Activated CD8-positive, alpha-beta T cell treated with anti-CD3 and anti-CD28 coated beads for 36 hours (primary cell): ENCODE measurements at regions not wholly inside any gene's neighbourhood (a gene's known extent, or its start where the extent isn't known, plus 50 kb on each side); places are given as distances from the start of the nearest gene placed in this dataset.

Source experiments
- ATAC-seq: fragments of 200-7000 bp; cut with Tn5 transposase; one replicate; pipeline ENCODE4 v1.10.0; 2021; ENCODE audit warnings: mild to moderate bottlenecking, moderate library complexity
- CTCF ChIA-PET: fragments of 350-600 bp; sonication (Branson Sonifier 250); formaldehyde crosslinking; loops from one replicate; lab custom pipeline; 2021; ENCODE audit warnings: antibody characterized with exemption; lab: Charles Lee
- POLR2A ChIA-PET: fragments of 350-600 bp; sonication (Branson Sonifier 250); formaldehyde crosslinking; loops from one replicate; lab custom pipeline; 2021; ENCODE audit warnings: antibody characterized with exemption; lab: Charles Lee
- DNase-seq: peaks from one replicate; pipeline ENCODE4 v3.0.0-alpha.2; 2020
- H3K27ac Mint-ChIP-seq: one replicate; pipeline ENCODE4 v1.8.0; 2021; ENCODE audit warnings: mild to moderate bottlenecking, mixed read lengths
- H3K27me3 Mint-ChIP-seq: one replicate; pipeline ENCODE4 v1.8.0; 2021; ENCODE audit warnings: mixed read lengths
- H3K36me3 Mint-ChIP-seq: one replicate; pipeline ENCODE4 v1.8.0; 2021; ENCODE audit warnings: low read depth, mixed read lengths
- H3K4me1 Mint-ChIP-seq: one replicate; pipeline ENCODE4 v1.8.0; 2021; ENCODE audit warnings: low read depth, mixed read lengths
- H3K4me3 Mint-ChIP-seq: one replicate; pipeline ENCODE4 v1.8.0; 2021; ENCODE audit warnings: mild to moderate bottlenecking, moderate library complexity, mixed read lengths
- H3K9me3 Mint-ChIP-seq: one replicate; pipeline ENCODE4 v1.8.0; 2021; ENCODE audit warnings: mixed read lengths
- intact Hi-C: fragments of 100-400 bp; cut with micrococcal nuclease; formaldehyde crosslinking; loops from one replicate; pipeline ENCODE4 v1.10.0; 2022
- TF ChIP-seq, protein P1 (sequence below): fragments of 200-600 bp; IDR thresholded peaks from one replicate; pipeline ENCODE4 v1.8.0; 2022; ENCODE audit warnings: antibody characterized with exemption, mild to moderate bottlenecking

DNA sequence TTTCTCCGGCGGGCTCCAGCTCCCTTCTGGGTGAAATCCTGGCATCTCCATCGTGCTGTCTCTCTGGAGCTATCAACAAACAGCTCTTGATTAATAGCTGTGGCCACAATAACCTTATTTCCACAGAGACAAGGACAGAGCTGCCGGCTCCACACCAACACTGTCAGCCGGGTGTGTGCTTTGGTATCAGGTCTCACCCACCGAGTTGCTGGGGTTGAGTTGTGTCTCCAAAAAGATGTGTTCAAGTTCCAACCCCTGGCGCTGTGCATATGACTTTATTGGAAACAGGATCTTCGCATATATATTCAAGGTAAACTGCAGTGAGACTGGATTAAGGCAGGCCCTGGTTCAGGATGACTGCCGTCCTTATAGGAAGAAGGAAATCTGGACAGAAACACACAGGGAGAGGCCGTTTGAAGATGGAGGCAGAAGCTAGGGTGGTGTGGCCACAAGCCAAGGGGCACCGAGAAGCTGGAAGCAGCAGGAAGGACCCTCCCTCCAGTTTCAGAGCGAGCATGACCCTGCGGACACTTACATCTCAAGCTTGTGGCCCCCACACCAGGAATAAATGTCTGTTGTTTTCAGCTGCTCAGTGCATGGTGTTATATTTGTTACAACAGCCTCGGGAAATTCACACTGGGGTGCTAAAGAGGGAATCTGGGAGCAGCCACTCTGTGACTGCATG is 88.4 kb upstream of the TMPRSS2 start:
- Mint-ChIP-seq H3K4me1 (no peaks in the 10 kb centered on the region), H3K4me3 (no peak overlapping the region), H3K9me3 (no peaks in the 10 kb centered on the region), H3K27ac (no peak overlapping the region), H3K27me3 (no peaks in the 10 kb centered on the region), H3K36me3 (no peaks in the 10 kb centered on the region)
- ChIA-PET CTCF (no interaction called here), POLR2A (no interaction called here)
- no peak for DNase-seq
- no peak for ATAC-seq
- TF ChIP-seq, protein P1, sequence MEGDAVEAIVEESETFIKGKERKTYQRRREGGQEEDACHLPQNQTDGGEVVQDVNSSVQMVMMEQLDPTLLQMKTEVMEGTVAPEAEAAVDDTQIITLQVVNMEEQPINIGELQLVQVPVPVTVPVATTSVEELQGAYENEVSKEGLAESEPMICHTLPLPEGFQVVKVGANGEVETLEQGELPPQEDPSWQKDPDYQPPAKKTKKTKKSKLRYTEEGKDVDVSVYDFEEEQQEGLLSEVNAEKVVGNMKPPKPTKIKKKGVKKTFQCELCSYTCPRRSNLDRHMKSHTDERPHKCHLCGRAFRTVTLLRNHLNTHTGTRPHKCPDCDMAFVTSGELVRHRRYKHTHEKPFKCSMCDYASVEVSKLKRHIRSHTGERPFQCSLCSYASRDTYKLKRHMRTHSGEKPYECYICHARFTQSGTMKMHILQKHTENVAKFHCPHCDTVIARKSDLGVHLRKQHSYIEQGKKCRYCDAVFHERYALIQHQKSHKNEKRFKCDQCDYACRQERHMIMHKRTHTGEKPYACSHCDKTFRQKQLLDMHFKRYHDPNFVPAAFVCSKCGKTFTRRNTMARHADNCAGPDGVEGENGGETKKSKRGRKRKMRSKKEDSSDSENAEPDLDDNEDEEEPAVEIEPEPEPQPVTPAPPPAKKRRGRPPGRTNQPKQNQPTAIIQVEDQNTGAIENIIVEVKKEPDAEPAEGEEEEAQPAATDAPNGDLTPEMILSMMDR = no peak
- intact Hi-C loops = no loop called here

DNA sequence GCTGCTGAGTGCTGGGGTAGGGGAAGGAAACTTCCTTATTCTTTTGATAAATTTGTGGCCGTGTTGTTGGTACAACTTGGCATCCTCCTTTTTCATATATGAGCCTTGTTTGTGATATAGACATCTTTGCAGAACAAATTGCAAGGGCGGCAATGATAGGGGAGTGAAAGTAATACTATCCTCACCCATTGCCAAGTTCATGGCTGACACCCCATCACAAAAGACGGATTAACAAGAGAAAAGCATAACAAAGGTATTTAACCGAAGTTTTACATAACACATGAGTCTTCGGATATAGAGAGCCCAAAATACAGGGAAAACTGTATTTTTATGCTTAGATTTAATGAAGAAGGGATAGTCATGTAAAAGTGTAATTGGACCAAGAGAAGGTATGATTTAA is 86.3 kb upstream of the TMPRSS2 start:
- POLR2A ChIA-PET = no interaction called here
- CTCF ChIA-PET = interaction anchor here (1.1 kb wide), 1 partner anchor 311 kb away, joined by 3 read pairs; no protein-coding TSS in a partner anchor
- TF ChIP-seq, protein P1 = no peak
- DNase-seq (no peak), ATAC-seq (no peak)
- H3K27me3 Mint-ChIP-seq = no peaks in the 10 kb centered on the region
- no peak overlapping the region for H3K4me3 Mint-ChIP-seq
- no peaks in the 10 kb centered on the region for H3K4me1 Mint-ChIP-seq
- no peaks in the 10 kb centered on the region for H3K36me3 Mint-ChIP-seq
- intact Hi-C loops = no loop called here
- no peak overlapping the region for H3K27ac Mint-ChIP-seq
- H3K9me3 Mint-ChIP-seq = no peaks in the 10 kb centered on the region

DNA sequence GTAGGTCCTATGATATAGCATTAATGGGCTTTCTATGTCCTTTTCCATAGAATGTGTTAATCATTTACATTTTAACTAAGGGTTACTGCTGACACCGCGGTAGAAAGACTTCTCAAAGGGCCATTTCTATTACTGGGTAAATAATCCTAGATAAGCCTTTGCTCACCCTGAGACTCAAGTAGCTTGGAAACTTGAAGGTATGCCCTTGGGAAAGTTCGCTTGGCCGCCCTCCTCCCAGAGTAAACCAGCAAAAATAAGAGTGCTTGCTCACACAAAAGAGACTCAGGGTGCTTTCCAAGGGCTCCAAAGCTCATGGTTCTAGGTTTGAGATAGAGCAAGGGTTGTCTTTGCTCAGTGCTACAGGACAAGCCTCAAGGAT is 85.8 kb upstream of the TMPRSS2 start:
- H3K4me1 Mint-ChIP-seq = no peaks in the 10 kb centered on the region
- no peaks in the 10 kb centered on the region for H3K36me3 Mint-ChIP-seq
- no peak overlapping the region for H3K27ac Mint-ChIP-seq
- no peaks in the 10 kb centered on the region for H3K9me3 Mint-ChIP-seq
- DNase-seq (no peak), ATAC-seq (no peak)
- no peak overlapping the region for H3K4me3 Mint-ChIP-seq
- POLR2A ChIA-PET = no interaction called here
- TF ChIP-seq, protein P1 = no peak
- CTCF ChIA-PET = interaction anchor here (1.1 kb wide), 1 partner anchor 310 kb away, joined by 3 read pairs; no protein-coding TSS in a partner anchor
- intact Hi-C loops = no loop called here
- H3K27me3 Mint-ChIP-seq = no peaks in the 10 kb centered on the region

DNA sequence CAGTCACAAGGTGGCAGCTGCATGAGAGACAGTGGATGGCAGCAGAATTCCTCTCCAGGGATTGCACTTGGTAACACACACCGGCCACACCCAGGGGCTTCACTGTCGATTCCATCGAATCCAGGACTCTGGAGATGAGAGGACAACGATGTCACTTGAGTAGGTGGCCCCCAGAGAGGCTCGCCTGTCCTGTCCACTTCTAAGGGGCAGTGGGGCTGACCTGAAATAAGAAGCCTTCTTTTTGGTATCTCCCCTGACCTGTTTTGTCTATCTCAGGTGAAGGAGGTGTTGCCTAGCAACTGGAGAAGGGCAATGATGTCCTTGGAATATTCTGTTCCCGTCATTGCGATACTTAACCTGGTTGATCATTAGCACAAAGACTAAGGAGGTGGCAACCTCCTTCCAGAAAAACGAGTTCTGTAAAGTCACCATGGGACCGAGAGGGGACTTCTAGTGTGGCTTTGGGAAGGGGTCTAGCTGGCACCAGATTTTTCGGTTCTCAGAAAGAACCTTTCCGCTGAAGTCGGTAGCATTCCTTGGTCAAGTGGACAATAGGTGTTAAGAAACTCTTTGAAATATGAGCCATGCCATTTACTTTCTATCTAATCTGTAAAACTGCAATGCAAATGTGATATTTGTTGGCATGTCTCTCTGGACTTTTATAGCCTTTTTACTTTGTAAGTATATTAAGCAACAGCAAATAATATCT is 85.2 kb upstream of the TMPRSS2 start:
- Mint-ChIP-seq H3K36me3 (no peaks in the 10 kb centered on the region), H3K4me1 (no peaks in the 10 kb centered on the region), H3K4me3 (no peak overlapping the region), H3K27me3 (no peaks in the 10 kb centered on the region), H3K9me3 (peaks cover 1% of the 10 kb centered on the region), H3K27ac (no peak overlapping the region)
- POLR2A ChIA-PET = no interaction called here
- TF ChIP-seq, protein P1 = no peak
- no peak for DNase-seq
- CTCF ChIA-PET = no interaction called here
- ATAC-seq = no peak
- intact Hi-C loops = no loop called here

DNA sequence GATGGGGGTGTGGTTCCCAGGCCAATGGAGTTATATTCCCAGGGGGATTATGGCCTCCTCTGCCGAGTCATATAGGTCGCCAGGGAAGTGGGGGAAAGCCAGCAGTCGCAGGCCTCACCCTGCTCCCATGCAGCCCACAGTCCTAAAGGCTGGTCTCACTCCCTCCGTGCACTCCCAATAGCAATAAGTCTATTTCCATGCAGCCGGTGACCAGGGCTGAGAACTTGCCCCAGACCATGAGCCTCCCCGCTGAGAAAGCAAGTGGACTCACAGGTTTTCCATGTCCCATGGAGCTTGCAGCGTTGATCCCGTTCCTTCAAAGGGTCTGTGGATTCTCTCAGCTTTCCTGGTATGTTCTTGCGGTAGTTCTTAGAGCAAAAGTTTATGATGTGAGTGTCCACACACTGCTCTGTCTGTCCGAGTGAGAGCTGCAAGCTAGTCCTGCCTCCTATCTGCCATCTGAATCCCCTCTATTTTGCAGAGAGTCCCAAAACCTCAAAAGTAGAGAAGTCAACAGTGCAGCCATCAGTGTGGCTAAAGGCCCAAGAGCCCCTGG is 81.7 kb upstream of the TMPRSS2 start:
- intact Hi-C loops = no loop called here
- CTCF ChIA-PET = no interaction called here
- H3K27me3 Mint-ChIP-seq = no peaks in the 10 kb centered on the region

More for the DNA sequence above, 81.7 kb upstream of the TMPRSS2 start:
- ATAC-seq (no peak), DNase-seq (no peak)
- Mint-ChIP-seq H3K4me1 (no peaks in the 10 kb centered on the region), H3K9me3 (peaks cover 8% of the 10 kb centered on the region), H3K36me3 (no peaks in the 10 kb centered on the region), H3K27ac (no peak overlapping the region), H3K4me3 (no peak overlapping the region)
- POLR2A ChIA-PET = no interaction called here
- TF ChIP-seq, protein P1 = no peak
